Gastroesophageal sphincter (tissue), 4 donors: ENCODE measurements at regions not wholly inside any gene's neighbourhood (a gene's known extent, or its start where the extent isn't known, plus 50 kb on each side); places are given as distances from the start of the nearest gene placed in this dataset.

Source experiments
- ATAC-seq: fragments of 150-250 bp; one replicate; pipeline ENCODE4 v1.9.1; 2016; ENCODE audit warnings: mild to moderate bottlenecking, moderate library complexity
- H3K27ac ChIP-seq, 4 donors: fragments of 200-600 bp; sonication (generic) in 3 of 4; 1 replicate in 3 of 4; 2 replicates in 1 of 4; pipeline ENCODE4 v1.5.1; 2016 to 2019
- H3K27me3 ChIP-seq: fragments of 200-600 bp; sonication (generic); one replicate; pipeline ENCODE4 v1.5.1; 2019
- H3K36me3 ChIP-seq, 2 donors: fragments of 200-600 bp; sonication (generic); one replicate each; pipeline ENCODE4 v1.5.1; 2019; ENCODE audit warnings: control low read depth in 1 of 2
- H3K4me1 ChIP-seq, 3 donors: fragments of 200-600 bp; sonication (generic); 1 replicate in 2 of 3; 2 replicates in 1 of 3; pipeline ENCODE4 v1.5.1; 2016 to 2019; ENCODE audit warnings: control low read depth in 2 of 3
- H3K4me3 ChIP-seq, 2 donors: fragments of 200-600 bp; sonication (generic); one replicate each; pipeline ENCODE4 v1.5.1; 2019; ENCODE audit warnings: mild to moderate bottlenecking in 1 of 2, moderate library complexity in 1 of 2
- H3K9me3 ChIP-seq, 3 donors: fragments of 200-600 bp; sonication (generic); one replicate each; pipeline ENCODE4 v1.5.1; 2017 to 2019; ENCODE audit warnings: control low read depth in 2 of 3
- CTCF ChIP-seq, 4 experiments: fragments of 200-600 bp in 2 of 4; fragments of 450-650 bp in 2 of 4; sonication (generic) in 1 of 4; IDR thresholded peaks; one replicate each; pipeline ENCODE4 v1.5.1; 2017 to 2019; ENCODE audit warnings: antibody characterized with exemption in 4 of 4, mild to moderate bottlenecking in 2 of 4, moderate library complexity in 2 of 4
- EP300 ChIP-seq: sonication (generic); formaldehyde crosslinking; IDR thresholded peaks from one replicate; pipeline ENCODE4 v1.6.1; 2017; ENCODE audit warnings: antibody characterized with exemption, mild to moderate bottlenecking
- POLR2A ChIP-seq, 2 donors: fragments of 450-650 bp; IDR thresholded peaks; one replicate each; pipeline ENCODE4 v1.6.1; 2017; ENCODE audit warnings: antibody characterized with exemption in 2 of 2, mild to moderate bottlenecking in 2 of 2, moderate library complexity in 1 of 2
- POLR2AphosphoS5 ChIP-seq: sonication (generic); formaldehyde crosslinking; IDR thresholded peaks from one replicate; pipeline ENCODE4 v1.6.1; 2017; ENCODE audit warnings: antibody characterized with exemption
- WGBS, 2 donors: methylation state at CpG; one replicate each; pipeline ENCODE4 v1.1.5; 2018; ENCODE audit warnings: low coverage in 1 of 2; 5-methylcytosine and 5-hydroxymethylcytosine counted together

GRCh38 chr18:45562567-45563479 lies 52.5 kb upstream of the SLC14A2 start:
- H3K27me3 ChIP-seq: no peaks in the 10 kb centered on the region
- H3K27ac ChIP-seq: peak overlapping the region; percentile 54 to 72 (median 60)
- H3K9me3 ChIP-seq: no peaks in the 10 kb centered on the region
- TF ChIP-seq EP300 (no peak), POLR2A (IDR thresholded peaks at IDR 0.05) (no peak), POLR2AphosphoS5 (no peak), CTCF (IDR thresholded peaks at IDR 0.05) (no peak)
- no peak overlapping the region for H3K4me3 ChIP-seq
- peaks cover 3 to 53% (median 10%) of the 10 kb centered on the region in 3 donors for H3K4me1 ChIP-seq
- ATAC-seq: peak; percentile 45
- WGBS, 2 donors: 39 to 57% methylated on average over 8 to 9 of the region's 11 CpGs
- H3K36me3 ChIP-seq: no peaks in the 10 kb centered on the region

- no peak overlapping the region for H3K27ac ChIP-seq
- H3K36me3 ChIP-seq: no peaks in the 10 kb centered on the region
- H3K4me3 ChIP-seq: no peak overlapping the region
- no peak for ATAC-seq
- H3K9me3 ChIP-seq: no peaks in the 10 kb centered on the region
- peaks cover 3 to 62% (median 10%) of the 10 kb centered on the region in 3 donors for H3K4me1 ChIP-seq
- TF ChIP-seq POLR2AphosphoS5 (no peak), CTCF (IDR thresholded peaks at IDR 0.05) (no peak)
- 65 to 78% methylated on average over 7 to 11 of the region's 19 CpGs for WGBS, 2 donors
- H3K27me3 ChIP-seq: no peaks in the 10 kb centered on the region
These were observed 49.9 kb upstream of the SLC14A2 start for GRCh38 chr18:45565280-45565970.
